H1 (cell line): ENCODE measurements at regions not wholly inside any gene's neighbourhood (a gene's known extent, or its start where the extent isn't known, plus 50 kb on each side); places are given as distances from the start of the nearest gene placed in this dataset.

ENCODE experiments used
- CTCF ChIA-PET: fragments of 300-600 bp; sonication (Branson Sonifier 250); formaldehyde crosslinking; loops from one replicate; lab custom pipeline; 2021; ENCODE audit not compliant: partially characterized antibody; lab: Charles Lee
- POLR2A ChIA-PET: fragments of 300-600 bp; sonication (Branson Sonifier 250); formaldehyde crosslinking; loops from one replicate; lab custom pipeline; 2021; ENCODE audit warnings: inconsistent platforms; ENCODE audit not compliant: partially characterized antibody; lab: Charles Lee
- DNase-seq, 2 experiments: peaks; one replicate each; pipeline versions ENCODE4 v3.0.0 to v3.0.0-alpha.2; 2010 to 2022; ENCODE audit warnings: low spot score in 2 of 2, low read depth in 1 of 2, mixed read lengths in 1 of 2
- FAIRE-seq: peaks from 2 replicates; lab custom pipeline; 2011; peaks lifted over from hg19 to GRCh38; lab: Jason Lieb, UNC
- H2AFZ ChIP-seq: 2 replicates; pipeline ENCODE4 v1.8.1; 2012; ENCODE audit warnings: low read length, inconsistent platforms
- H2AK5ac ChIP-seq: 2 replicates; pipeline ENCODE4 v1.6.1; 2013; ENCODE audit warnings: low read depth, low read length
- H2BK120ac ChIP-seq: replicated peaks from 2 replicates; pipeline ENCODE3; 2013; ENCODE audit warnings: low read depth, low read length, inconsistent platforms
- H2BK12ac ChIP-seq: 2 replicates; pipeline ENCODE4 v1.6.1; 2013; ENCODE audit warnings: low read depth, low read length
- H2BK15ac ChIP-seq: 2 replicates; pipeline ENCODE4 v1.6.1; 2013; ENCODE audit warnings: low read length
- H2BK20ac ChIP-seq: 2 replicates; pipeline ENCODE4 v1.6.1; 2013; ENCODE audit warnings: low read length
- H2BK5ac ChIP-seq: 2 replicates; pipeline ENCODE4 v1.6.1; 2013; ENCODE audit warnings: low read depth, low read length
- H3K14ac ChIP-seq: 2 replicates; pipeline ENCODE4 v1.6.1; 2013; ENCODE audit warnings: inconsistent platforms; ENCODE audit not compliant: insufficient read length
- H3K18ac ChIP-seq: 2 replicates; pipeline ENCODE4 v1.6.1; 2013; ENCODE audit warnings: low read length; ENCODE audit errors: extremely low read depth
- H3K23ac ChIP-seq: 2 replicates; pipeline ENCODE4 v1.6.1; 2013; ENCODE audit warnings: inconsistent platforms; ENCODE audit not compliant: insufficient read length
- H3K23me2 ChIP-seq: 2 replicates; pipeline ENCODE4 v1.6.1; 2013; ENCODE audit warnings: low read depth, low read length
- H3K27ac ChIP-seq: 2 replicates; pipeline ENCODE4 v1.6.1; 2011; ENCODE audit warnings: low read depth, low read length, inconsistent platforms
- H3K27me3 ChIP-seq, 4 experiments: replicated peaks in 1 of 4; 1 replicate in 1 of 4; 2 replicates in 3 of 4; pipeline versions ENCODE4 v1.6.1 to v1.8.1; 2011 to 2013; ENCODE audit warnings: low read length in 3 of 4, mild to moderate bottlenecking in 3 of 4, inconsistent platforms in 2 of 4, mixed read lengths in 2 of 4, moderate library complexity in 1 of 4; ENCODE audit not compliant: control insufficient read depth in 3 of 4, insufficient read depth in 3 of 4; ENCODE audit errors: extremely low read depth in 1 of 4
- H3K36me3 ChIP-seq, 4 experiments: 2 replicates each; pipeline versions ENCODE4 v1.6.1 to v1.8.1; 2011 to 2013; ENCODE audit warnings: mild to moderate bottlenecking in 4 of 4, low read length in 3 of 4, moderate library complexity in 2 of 4, control low read depth in 1 of 4, inconsistent platforms in 1 of 4; ENCODE audit not compliant: insufficient read depth in 4 of 4, control insufficient read depth in 2 of 4
- H3K4ac ChIP-seq: replicated peaks from 2 replicates; pipeline ENCODE3; 2013; ENCODE audit warnings: low read length, low read depth, mixed read lengths, inconsistent platforms; ENCODE audit not compliant: insufficient read length
- H3K4me1 ChIP-seq, 4 experiments: replicated peaks in 1 of 4; 1 replicate in 1 of 4; 2 replicates in 3 of 4; pipeline versions ENCODE4 v1.6.1 to v1.8.1; 2011 to 2013; ENCODE audit warnings: low read length in 3 of 4, inconsistent platforms in 2 of 4, mixed read lengths in 1 of 4; ENCODE audit not compliant: insufficient read depth in 4 of 4, control insufficient read depth in 3 of 4
- H3K4me2 ChIP-seq, 2 experiments: 2 replicates each; pipeline versions ENCODE4 v1.6.1 to v1.8.1; 2011 to 2013; ENCODE audit warnings: low read depth in 2 of 2, low read length in 2 of 2, control low read depth in 1 of 2, inconsistent platforms in 1 of 2, mild to moderate bottlenecking in 1 of 2; ENCODE audit not compliant: insufficient read depth in 1 of 2
- H3K4me3 ChIP-seq, 4 experiments: fragments of 200-600, 300-600 bp in 1 of 4; sonication (generic), shearing (Covaris generic), sonication (Bioruptor Twin) in 1 of 4; 2 replicates each; pipeline versions ENCODE4 v1.5.1 to v1.8.1; 2011 to 2016; ENCODE audit warnings: low read length in 4 of 4, low read depth in 3 of 4, control low read depth in 2 of 4, inconsistent platforms in 2 of 4, mild to moderate bottlenecking in 2 of 4, mixed read lengths in 1 of 4, moderate library complexity in 1 of 4; ENCODE audit not compliant: insufficient read depth in 2 of 4; ENCODE audit errors: extremely low read depth in 1 of 4
- H3K56ac ChIP-seq: replicated peaks from 2 replicates; pipeline ENCODE3; 2013; ENCODE audit warnings: low read depth, mild to moderate bottlenecking, mixed read lengths, low read length, inconsistent platforms; ENCODE audit not compliant: insufficient read length
- H3K79me1 ChIP-seq: 2 replicates; pipeline ENCODE4 v1.6.1; 2013; ENCODE audit warnings: low read depth, low read length, control low read depth
- H3K79me2 ChIP-seq, 2 experiments: 2 replicates each; pipeline versions ENCODE4 v1.6.1 to v1.8.1; 2012 to 2013; ENCODE audit warnings: low read length in 2 of 2, mild to moderate bottlenecking in 2 of 2, inconsistent platforms in 1 of 2; ENCODE audit not compliant: insufficient read depth in 2 of 2, control insufficient read depth in 1 of 2
- H3K9ac ChIP-seq, 4 experiments: replicated peaks in 1 of 4; 1 replicate in 1 of 4; 2 replicates in 3 of 4; pipeline versions ENCODE4 v1.6.1 to v1.8.1; 2011 to 2013; ENCODE audit warnings: low read depth in 3 of 4, low read length in 3 of 4, control low read depth in 2 of 4, mild to moderate bottlenecking in 2 of 4, moderate library complexity in 2 of 4, inconsistent platforms in 1 of 4; ENCODE audit errors: extremely low read depth in 1 of 4
- H3K9me3 ChIP-seq, 2 experiments: 2 replicates each; pipeline versions ENCODE4 v1.6.1 to v1.8.1; 2012 to 2013; ENCODE audit warnings: mild to moderate bottlenecking in 2 of 2, moderate library complexity in 2 of 2, control low read depth in 1 of 2, inconsistent platforms in 1 of 2, low read depth in 1 of 2, low read length in 1 of 2, mixed read lengths in 1 of 2; ENCODE audit not compliant: insufficient read depth in 2 of 2
- H4K20me1 ChIP-seq, 2 experiments: replicated peaks in 1 of 2; 2 replicates each; pipeline versions ENCODE3 to v1.8.1; 2011 to 2013; ENCODE audit warnings: inconsistent platforms in 2 of 2, low read length in 2 of 2, mild to moderate bottlenecking in 1 of 2; ENCODE audit not compliant: insufficient read depth in 2 of 2, control insufficient read depth in 1 of 2
- H4K5ac ChIP-seq: 2 replicates; pipeline ENCODE4 v1.6.1; 2013; ENCODE audit warnings: low read length, low read depth, mixed read lengths, inconsistent platforms; ENCODE audit not compliant: insufficient read length
- H4K8ac ChIP-seq: 2 replicates; pipeline ENCODE4 v1.8.0; 2013; ENCODE audit warnings: mild to moderate bottlenecking, moderate library complexity, low read length, inconsistent platforms; ENCODE audit not compliant: insufficient read depth; ENCODE audit errors: extremely low read depth
- H4K91ac ChIP-seq: replicated peaks from 2 replicates; pipeline ENCODE3; 2013; ENCODE audit warnings: low read length, mixed read lengths, inconsistent platforms; ENCODE audit not compliant: insufficient read length
- ATF3 ChIP-seq: IDR thresholded peaks from 2 replicates; pipeline ENCODE4 v1.6.1; 2011; ENCODE audit warnings: low read depth, mild to moderate bottlenecking, low read length; ENCODE audit not compliant: insufficient read depth
- BACH1 ChIP-seq: IDR thresholded peaks from 2 replicates; pipeline ENCODE4 v1.6.1; 2012; ENCODE audit warnings: low read length, improper control_type of control experiment
- CEBPB ChIP-seq: IDR thresholded peaks from 2 replicates; pipeline ENCODE4 v1.6.1; 2012; ENCODE audit warnings: low read depth, low read length
- KDM1A ChIP-seq: fragments of 200-600, 300-600 bp; sonication (generic); IDR thresholded peaks from 2 replicates; pipeline ENCODE4 v1.7.1; 2016; ENCODE audit warnings: mild to moderate bottlenecking, low read length, borderline replicate concordance
- KDM5A ChIP-seq: fragments of 200-600 bp; IDR thresholded peaks from 2 replicates; pipeline ENCODE4 v1.7.1; 2012; ENCODE audit warnings: mild to moderate bottlenecking, low read length, inconsistent platforms, mixed read lengths
- NANOG ChIP-seq: IDR thresholded peaks from 2 replicates; pipeline ENCODE4 v1.6.1; 2011; ENCODE audit warnings: low read length, low read depth, mild to moderate bottlenecking, inconsistent platforms; ENCODE audit not compliant: insufficient read depth, poor library complexity, severe bottlenecking
- RAD21 ChIP-seq, 2 experiments: IDR thresholded peaks in 1 of 2; conservative IDR thresholded peaks in 1 of 2; 2 replicates each; pipeline ENCODE4 v1.6.1; 2011; ENCODE audit warnings: low read depth in 2 of 2, low read length in 2 of 2, improper control_type of control experiment in 1 of 2, inconsistent platforms in 1 of 2, mild to moderate bottlenecking in 1 of 2, moderate library complexity in 1 of 2
- RBBP5 ChIP-seq: IDR thresholded peaks from 2 replicates; pipeline ENCODE4 v1.7.1; 2012; ENCODE audit warnings: low read depth, mild to moderate bottlenecking, inconsistent platforms, low read length, moderate library complexity, borderline replicate concordance
- RFX5 ChIP-seq: IDR thresholded peaks from 2 replicates; pipeline ENCODE4 v1.6.1; 2011; ENCODE audit warnings: low read depth, low read length, improper control_type of control experiment, borderline replicate concordance
- SAP30 ChIP-seq: fragments of 300-600 bp; sonication (generic); IDR thresholded peaks from 2 replicates; pipeline ENCODE4 v1.7.1; 2012; ENCODE audit warnings: low read length, moderate library complexity, mild to moderate bottlenecking, inconsistent platforms; ENCODE audit not compliant: insufficient read depth, insufficient replicate concordance
- SIN3A ChIP-seq, 2 experiments: IDR thresholded peaks in 1 of 2; conservative IDR thresholded peaks in 1 of 2; 2 replicates each; pipeline ENCODE4 v1.6.1; 2011 to 2012; ENCODE audit warnings: low read length in 2 of 2, improper control_type of control experiment in 1 of 2, low read depth in 1 of 2, mild to moderate bottlenecking in 1 of 2
- SP2 ChIP-seq: IDR thresholded peaks from 2 replicates; pipeline ENCODE4 v1.6.1; 2012; ENCODE audit warnings: mild to moderate bottlenecking, low read length, inconsistent platforms
- SUZ12 ChIP-seq: fragments of 200-600 bp; sonication (generic); IDR thresholded peaks from 2 replicates; pipeline ENCODE4 v1.6.1; 2012; ENCODE audit warnings: mild to moderate bottlenecking, inconsistent platforms, low read length, moderate library complexity, mixed read lengths
- TBP ChIP-seq: IDR thresholded peaks from 2 replicates; pipeline ENCODE4 v1.6.1; 2011; ENCODE audit warnings: low read depth, low read length, improper control_type of control experiment
- WGBS, 2 experiments: shearing (Covaris generic) in 1 of 2; methylation state at CpG; one replicate each; pipeline versions ENCODE4 v1.1.6 to v1.1.7; 2013 to 2015; ENCODE audit warnings: low lambda C conversion rate in 2 of 2, mixed read lengths in 2 of 2, inconsistent platforms in 1 of 2, low coverage in 1 of 2, missing lambda C conversion rate in 1 of 2; ENCODE audit not compliant: insufficient replicate concordance in 2 of 2, insufficient coverage in 1 of 2, insufficient read length in 1 of 2; ENCODE audit errors: extremely low coverage in 1 of 2, missing lambda C conversion rate in 1 of 2; 5-methylcytosine and 5-hydroxymethylcytosine counted together

DNA sequence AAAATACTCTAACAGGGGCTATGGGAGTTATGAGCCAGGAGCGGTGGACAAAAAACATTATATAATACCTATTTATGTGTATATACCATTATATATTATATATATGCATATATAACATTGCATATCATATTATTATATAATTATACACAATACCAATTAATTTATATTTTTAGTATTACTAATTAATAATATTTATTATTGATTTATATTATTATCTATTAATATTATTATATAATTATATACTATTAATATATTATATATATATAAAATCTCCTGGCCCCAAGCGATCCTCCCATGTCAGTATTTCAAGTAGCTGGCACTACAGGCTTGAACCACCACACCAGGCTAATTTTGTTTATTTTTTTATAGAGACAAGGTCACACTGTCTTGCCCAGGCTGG is 73.8 kb upstream of the JADE1 start:
- no peak overlapping the region for H3K4me2 ChIP-seq
- no peaks in the 10 kb centered on the region for H3K36me3 ChIP-seq
- no peaks in the 10 kb centered on the region for H3K23me2 ChIP-seq
- no peak overlapping the region for H3K27ac ChIP-seq
- no peak overlapping the region for H3K4me3 ChIP-seq
- no peak for DNase-seq
- H2BK120ac ChIP-seq, result no peak overlapping the region
- H3K18ac ChIP-seq, result no peak overlapping the region
- ChIA-PET POLR2A (no interaction called here), CTCF (no interaction called here)
- H4K5ac ChIP-seq, result no peak overlapping the region
- H2AK5ac ChIP-seq, result no peak overlapping the region
- no peak overlapping the region for H3K4ac ChIP-seq
- FAIRE-seq, result no peak
- no peaks in the 10 kb centered on the region for H3K79me1 ChIP-seq
- H3K56ac ChIP-seq, result no peak overlapping the region
- H4K91ac ChIP-seq, result no peak overlapping the region
- no peak overlapping the region for H2BK5ac ChIP-seq
- H2AFZ ChIP-seq, result no peak overlapping the region
- H3K23ac ChIP-seq, result no peak overlapping the region
- no peaks in the 10 kb centered on the region for H3K79me2 ChIP-seq
- 0 out of 7 replicates have a peak, but pooled peaks cover 0 to 2% (median 0%) of the 10 kb centered on the region in 4 experiments for H3K4me1 ChIP-seq
- H2BK20ac ChIP-seq, result no peak overlapping the region
- H4K20me1 ChIP-seq, result no peaks in the 10 kb centered on the region
- 95% methylated on average over 2 of the region's 2 CpGs; no CpG with 5 or more reads in 1 of the 2 experiments for WGBS, 2 experiments
- H2BK12ac ChIP-seq, result no peak overlapping the region
- H3K27me3 ChIP-seq, result no peaks in the 10 kb centered on the region
- no peak overlapping the region for H3K9ac ChIP-seq
- no peak overlapping the region for H3K14ac ChIP-seq
- no peak overlapping the region for H4K8ac ChIP-seq
- H2BK15ac ChIP-seq, result no peak overlapping the region
- H3K9me3 ChIP-seq, result no peaks in the 10 kb centered on the region
- TF ChIP-seq RFX5, result no peak
- TF ChIP-seq SIN3A (conservative IDR thresholded peaks at IDR 0.05 in 1 of 2, IDR thresholded peaks at IDR 0.05 in 1 of 2; ENCODE audit: low read depth in 1 of 2, low read length in 2 of 2), result no peak
- TF ChIP-seq ATF3, result no peak
- no peak for TF ChIP-seq SP2
- TF ChIP-seq RBBP5, result no peak
- no peak for TF ChIP-seq KDM1A
- no peak for TF ChIP-seq KDM5A
- TF ChIP-seq TBP, result no peak
- no peak for TF ChIP-seq BACH1
- no peak for TF ChIP-seq RAD21 (IDR thresholded peaks at IDR 0.05 in 1 of 2, conservative IDR thresholded peaks at IDR 0.05 in 1 of 2; ENCODE audit: low read depth in 2 of 2, low read length in 2 of 2)
- no peak for TF ChIP-seq SAP30
- TF ChIP-seq SUZ12, result no peak
- no peak for TF ChIP-seq NANOG
- TF ChIP-seq CEBPB, result no peak
